NK-92 treated with Interleukin-12 subunit alpha and Interleukin-12 subunit beta, amount 100 ng/mL, for 24 hours (cell line): ENCODE measurements at regions not wholly inside any gene's neighbourhood (a gene's known extent, or its start where the extent isn't known, plus 50 kb on each side); places are given as distances from the start of the nearest gene placed in this dataset.

Experiments used
- DNase-seq: peaks from one replicate; lab custom pipeline; 2025; lab: John Stamatoyannopoulos, UW

- no peak for DNase-seq
Observed at GRCh38 chr14:34243001-34243400, 219.0 kb downstream of the SPTSSA start.

- DNase-seq, result no peak
Observed at GRCh38 chr14:34241185-34241711, 220.8 kb downstream of the SPTSSA start.

GRCh38 chr14:34238610-34239009 lies 223.4 kb downstream of the SPTSSA start:
- no peak for DNase-seq

- DNase-seq, result no peak
Observed at GRCh38 chr14:34237677-34238076, 224.4 kb downstream of the SPTSSA start.

- no peak for DNase-seq
Observed at GRCh38 chr14:34237081-34237480, 225.0 kb downstream of the SPTSSA start.

GRCh38 chr14:34235643-34236300 lies 226.3 kb downstream of the SPTSSA start:
- no peak for DNase-seq

- no peak for DNase-seq
Observed at GRCh38 chr14:34234258-34234657, 227.8 kb downstream of the SPTSSA start.

GRCh38 chr14:34233619-34234018 lies 228.4 kb downstream of the SPTSSA start:
- no peak for DNase-seq

GRCh38 chr14:34232790-34233189 lies 229.2 kb downstream of the SPTSSA start:
- DNase-seq, result no peak

GRCh38 chr14:34231626-34232025 lies 230.4 kb downstream of the SPTSSA start:
- DNase-seq, result no peak

- DNase-seq, result no peak
Observed at GRCh38 chr14:34229140-34229539, 232.9 kb downstream of the SPTSSA start.

GRCh38 chr14:34228650-34228976 lies 233.4 kb downstream of the SPTSSA start:
- DNase-seq, result no peak

GRCh38 chr14:34227834-34228649 lies 234.0 kb downstream of the SPTSSA start:
- peak; percentile 9 for DNase-seq

- no peak for DNase-seq
Observed at GRCh38 chr14:34224221-34224620, 237.8 kb downstream of the SPTSSA start.

GRCh38 chr14:34223373-34224148 lies 238.5 kb downstream of the SPTSSA start:
- no peak for DNase-seq

GRCh38 chr14:34222867-34223266 lies 239.2 kb downstream of the SPTSSA start:
- DNase-seq, result no peak

GRCh38 chr14:34222122-34222521 lies 239.9 kb downstream of the SPTSSA start:
- no peak for DNase-seq

GRCh38 chr14:34220921-34221320 lies 241.1 kb downstream of the SPTSSA start:
- DNase-seq, result no peak

GRCh38 chr14:34220378-34220706 lies 241.7 kb downstream of the SPTSSA start:
- DNase-seq, result no peak

- DNase-seq, result no peak
Observed at GRCh38 chr14:34219661-34220377, 242.2 kb downstream of the SPTSSA start.

GRCh38 chr14:34218881-34219280 lies 243.2 kb downstream of the SPTSSA start:
- DNase-seq, result no peak

GRCh38 chr14:34214961-34215360 lies 247.1 kb downstream of the SPTSSA start:
- DNase-seq, result no peak
